ENCODE measurements at regions not wholly inside any gene's neighbourhood (a gene's known extent, or its start where the extent isn't known, plus 50 kb on each side); places are given as distances from the start of the nearest gene placed in this dataset.

DNA sequence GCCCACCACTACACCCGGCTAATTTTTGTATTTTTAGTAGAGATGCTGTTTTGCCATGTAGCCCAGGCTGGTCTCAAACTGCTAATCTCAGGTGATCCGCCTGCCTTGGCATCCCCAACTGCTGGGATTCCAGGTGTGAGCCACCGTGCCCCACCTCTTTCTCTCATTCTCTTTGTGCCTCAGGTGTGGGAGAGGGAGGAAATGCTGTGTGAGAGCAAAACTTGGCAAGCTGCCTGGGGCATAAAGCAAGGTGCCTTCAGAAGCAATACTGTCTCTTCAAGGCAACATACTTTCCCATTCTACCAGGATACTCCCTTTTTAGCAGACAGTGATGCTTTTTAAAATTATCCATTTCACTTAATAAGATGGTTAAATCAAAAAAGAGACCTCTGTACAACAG, 53.2 kb upstream of the RFC3 start:
- TF ChIP-seq MYC (IDR thresholded peaks at IDR 0.05; ENCODE audit: borderline replicate concordance, low read length) (no peak), REST (IDR thresholded peaks at IDR 0.05) (no peak), POLR2A (IDR thresholded peaks at IDR 0.05; ENCODE audit: low read length) (no peak), RFX5 (IDR thresholded peaks at IDR 0.05) (no peak)
